ENCODE measurements at regions not wholly inside any gene's neighbourhood (a gene's known extent, or its start where the extent isn't known, plus 50 kb on each side); places are given as distances from the start of the nearest gene placed in this dataset.

DNA sequence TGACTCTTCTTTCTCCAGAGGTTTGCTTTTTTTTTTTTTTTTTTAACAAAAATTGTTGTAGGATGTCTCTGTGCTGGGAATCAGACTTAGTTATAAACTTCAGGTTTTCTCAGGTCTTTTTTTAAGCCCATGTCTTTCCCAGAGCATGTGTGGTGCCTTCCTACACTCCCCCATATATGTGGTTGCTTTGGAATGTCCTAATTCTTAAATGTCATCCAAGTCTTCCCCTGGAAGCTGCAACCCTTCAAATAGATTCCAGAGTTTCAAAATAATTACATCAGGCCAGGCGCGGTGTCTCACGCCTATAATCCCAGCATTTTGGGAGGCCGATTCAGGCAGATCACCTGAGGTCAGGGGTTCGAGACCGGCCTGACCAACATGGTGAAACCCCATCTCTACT, 73.2 kb upstream of the FAM120A start:
- Histone ChIP-seq H2BK20ac (ENCODE audit: low read depth, low read length) (no peak overlapping the region), H3K4me1 (ENCODE audit: control insufficient read depth, insufficient read depth, low read length) (no peaks in the 10 kb centered on the region), H2BK5ac (ENCODE audit: low read depth, low read length, poor library complexity, severe bottlenecking) (no peak overlapping the region), H4K5ac (ENCODE audit: low read depth, low read length) (no peak overlapping the region), H3K27me3 (ENCODE audit: control insufficient read depth, insufficient read depth, low read length) (peaks cover 2% of the 10 kb centered on the region), H4K91ac (ENCODE audit: insufficient read depth, low read depth, low read length) (no peak overlapping the region), H3K14ac (replicated peaks; ENCODE audit: low read depth, low read length) (no peak overlapping the region), H3K4me2 (ENCODE audit: low read depth, low read length) (no peak overlapping the region), H2BK15ac (ENCODE audit: low read depth, low read length) (no peak overlapping the region), H3K4ac (ENCODE audit: low read depth, low read length) (no peak overlapping the region), H3K18ac (ENCODE audit: low read depth, low read length) (no peak overlapping the region), H2AK5ac (ENCODE audit: low read depth, low read length) (no peak overlapping the region), H2BK120ac (ENCODE audit: low read depth, low read length) (no peak overlapping the region), H3K27ac (ENCODE audit: insufficient read depth, low read length) (no peak overlapping the region), H2AFZ (replicated peaks; ENCODE audit: low read length, poor library complexity) (no peak overlapping the region), H3K56ac (ENCODE audit: extremely low read depth, insufficient read depth, low read length) (no peak overlapping the region), H3K9me3 (ENCODE audit: control insufficient read depth, insufficient read depth, low read length) (no peaks in the 10 kb centered on the region), H4K20me1 (ENCODE audit: insufficient read depth, low read length) (no peaks in the 10 kb centered on the region), H3K23ac (ENCODE audit: low read depth, low read length) (no peak overlapping the region), H2AK9ac (replicated peaks; ENCODE audit: low read depth, low read length, poor library complexity) (no peak overlapping the region), H3K9ac (ENCODE audit: low read depth, low read length) (no peak overlapping the region), H3K79me1 (ENCODE audit: low read depth in 1 of 2, low read length in 2 of 2) (no peaks in the 10 kb centered on the region), H3K9me1 (ENCODE audit: insufficient read depth, low read length) (no peaks in the 10 kb centered on the region), H3K4me3 (ENCODE audit: insufficient read depth, low read depth, low read length) (no peak overlapping the region), H3K36me3 (ENCODE audit: control insufficient read depth, insufficient read depth, low read length) (no peaks in the 10 kb centered on the region), H4K8ac (ENCODE audit: low read depth in 2 of 2, low read length in 2 of 2) (no peak overlapping the region)
- no peak for ATAC-seq (ENCODE audit: low read depth)
- POLR2A ChIA-PET (ENCODE audit: unreplicated experiment): interaction anchor here (0.6 kb wide), 1 partner anchor 379 kb away, joined by 3 read pairs; no protein-coding TSS in a partner anchor
- no peak for TF ChIP-seq RCOR1 (IDR thresholded peaks at IDR 0.05; ENCODE audit: insufficient replicate concordance, low read length)
- TF ChIP-seq MAZ (IDR thresholded peaks at IDR 0.05; ENCODE audit: borderline replicate concordance, low read depth, low read length): no peak
- TF ChIP-seq FOS (IDR thresholded peaks at IDR 0.05; ENCODE audit: low read depth, low read length): no peak
- TF ChIP-seq, protein P1, sequence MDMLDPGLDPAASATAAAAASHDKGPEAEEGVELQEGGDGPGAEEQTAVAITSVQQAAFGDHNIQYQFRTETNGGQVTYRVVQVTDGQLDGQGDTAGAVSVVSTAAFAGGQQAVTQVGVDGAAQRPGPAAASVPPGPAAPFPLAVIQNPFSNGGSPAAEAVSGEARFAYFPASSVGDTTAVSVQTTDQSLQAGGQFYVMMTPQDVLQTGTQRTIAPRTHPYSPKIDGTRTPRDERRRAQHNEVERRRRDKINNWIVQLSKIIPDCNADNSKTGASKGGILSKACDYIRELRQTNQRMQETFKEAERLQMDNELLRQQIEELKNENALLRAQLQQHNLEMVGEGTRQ (IDR thresholded peaks at IDR 0.05; ENCODE audit: low read depth, low read length): no peak
- TF ChIP-seq, protein P2, sequence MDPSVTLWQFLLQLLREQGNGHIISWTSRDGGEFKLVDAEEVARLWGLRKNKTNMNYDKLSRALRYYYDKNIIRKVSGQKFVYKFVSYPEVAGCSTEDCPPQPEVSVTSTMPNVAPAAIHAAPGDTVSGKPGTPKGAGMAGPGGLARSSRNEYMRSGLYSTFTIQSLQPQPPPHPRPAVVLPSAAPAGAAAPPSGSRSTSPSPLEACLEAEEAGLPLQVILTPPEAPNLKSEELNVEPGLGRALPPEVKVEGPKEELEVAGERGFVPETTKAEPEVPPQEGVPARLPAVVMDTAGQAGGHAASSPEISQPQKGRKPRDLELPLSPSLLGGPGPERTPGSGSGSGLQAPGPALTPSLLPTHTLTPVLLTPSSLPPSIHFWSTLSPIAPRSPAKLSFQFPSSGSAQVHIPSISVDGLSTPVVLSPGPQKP (IDR thresholded peaks at IDR 0.05; ENCODE audit: borderline replicate concordance, low read depth, low read length): no peak
- TF ChIP-seq POLR2A (IDR thresholded peaks at IDR 0.05; ENCODE audit: low read depth, low read length): no peak
- TF ChIP-seq CHD1 (IDR thresholded peaks at IDR 0.05; ENCODE audit: low read depth, low read length): no peak
- TF ChIP-seq MXI1 (IDR thresholded peaks at IDR 0.05; ENCODE audit: borderline replicate concordance, low read depth, low read length): no peak
- TF ChIP-seq MAFK (IDR thresholded peaks at IDR 0.05; ENCODE audit: low read depth, low read length): no peak
- no peak for TF ChIP-seq CEBPB (IDR thresholded peaks at IDR 0.05; ENCODE audit: low read depth, low read length)
- TF ChIP-seq, protein P3, sequence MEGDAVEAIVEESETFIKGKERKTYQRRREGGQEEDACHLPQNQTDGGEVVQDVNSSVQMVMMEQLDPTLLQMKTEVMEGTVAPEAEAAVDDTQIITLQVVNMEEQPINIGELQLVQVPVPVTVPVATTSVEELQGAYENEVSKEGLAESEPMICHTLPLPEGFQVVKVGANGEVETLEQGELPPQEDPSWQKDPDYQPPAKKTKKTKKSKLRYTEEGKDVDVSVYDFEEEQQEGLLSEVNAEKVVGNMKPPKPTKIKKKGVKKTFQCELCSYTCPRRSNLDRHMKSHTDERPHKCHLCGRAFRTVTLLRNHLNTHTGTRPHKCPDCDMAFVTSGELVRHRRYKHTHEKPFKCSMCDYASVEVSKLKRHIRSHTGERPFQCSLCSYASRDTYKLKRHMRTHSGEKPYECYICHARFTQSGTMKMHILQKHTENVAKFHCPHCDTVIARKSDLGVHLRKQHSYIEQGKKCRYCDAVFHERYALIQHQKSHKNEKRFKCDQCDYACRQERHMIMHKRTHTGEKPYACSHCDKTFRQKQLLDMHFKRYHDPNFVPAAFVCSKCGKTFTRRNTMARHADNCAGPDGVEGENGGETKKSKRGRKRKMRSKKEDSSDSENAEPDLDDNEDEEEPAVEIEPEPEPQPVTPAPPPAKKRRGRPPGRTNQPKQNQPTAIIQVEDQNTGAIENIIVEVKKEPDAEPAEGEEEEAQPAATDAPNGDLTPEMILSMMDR (conservative IDR thresholded peaks at IDR 0.05; ENCODE audit: low read depth, low read length): no peak
- TF ChIP-seq RAD21 (IDR thresholded peaks at IDR 0.05; ENCODE audit: low read length): no peak
- no peak for TF ChIP-seq SMC3 (IDR thresholded peaks at IDR 0.05; ENCODE audit: low read depth, low read length)
- intact Hi-C loops (cut with micrococcal nuclease): no loop called here
- dilution Hi-C loops (cut with HindIII; ENCODE audit: low sequenced_read_pairs, unreplicated experiment): no loop called here
- WGBS, 2 experiments (ENCODE audit: extremely low coverage in 2 of 2, insufficient read length in 1 of 2): no CpG with 5 or more reads among the region's 6 CpGs
- in situ Hi-C loops (cut with MboI; ENCODE audit: low sequenced_read_pairs): no loop called here
- DNase-seq: no peak
- CTCF ChIA-PET: no interaction called here
- no TSS peak for BruUV-seq (replicated peaks)
